Epithelial cell of prostate (primary cell): ENCODE measurements at regions not wholly inside any gene's neighbourhood (a gene's known extent, or its start where the extent isn't known, plus 50 kb on each side); places are given as distances from the start of the nearest gene placed in this dataset.

ENCODE experiments used
- DNase-seq: peaks from one replicate; pipeline ENCODE4 v3.0.0-alpha.2; 2011; ENCODE audit warnings: low read depth, low spot score
- H3K27ac ChIP-seq: fragments of 450-650 bp; 2 replicates; pipeline ENCODE4 v1.5.1; 2017; ENCODE audit warnings: mild to moderate bottlenecking

DNA sequence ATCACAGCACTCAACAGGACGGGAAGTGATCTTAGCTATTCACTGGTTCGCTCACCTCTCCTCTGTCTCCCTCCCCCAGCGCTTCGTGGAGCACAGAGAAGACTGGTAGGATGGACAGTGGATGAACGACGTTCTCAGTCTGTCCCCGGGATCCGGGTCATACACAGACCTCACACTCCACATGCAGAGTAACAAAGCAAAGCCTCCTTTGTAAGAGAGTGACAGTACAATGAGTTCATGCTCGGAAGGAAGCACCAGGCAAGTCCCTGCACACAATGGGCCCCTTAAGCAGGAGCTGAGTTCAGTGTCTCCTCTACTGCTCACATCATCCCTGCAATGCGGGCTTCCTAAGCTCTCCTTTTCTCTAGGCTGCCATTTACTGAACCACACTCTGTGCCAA is 356.9 kb downstream of the C16orf95 start:
- no peak overlapping the region for H3K27ac ChIP-seq
- no peak for DNase-seq

- no peak overlapping the region for H3K27ac ChIP-seq
- DNase-seq: no peak
These were observed 356.0 kb downstream of the C16orf95 start for GRCh38 chr16:86961171-86961601.

- no peak for DNase-seq
- H3K27ac ChIP-seq: no peak overlapping the region
These were observed 354.9 kb downstream of the C16orf95 start for GRCh38 chr16:86962259-86962658.

GRCh38 chr16:86962913-86963312 is 354.3 kb downstream of the C16orf95 start:
- no peak for DNase-seq
- H3K27ac ChIP-seq: no peak overlapping the region

GRCh38 chr16:86963600-86964575 is 353.3 kb downstream of the C16orf95 start:
- no peak for DNase-seq
- no peak overlapping the region for H3K27ac ChIP-seq

DNA sequence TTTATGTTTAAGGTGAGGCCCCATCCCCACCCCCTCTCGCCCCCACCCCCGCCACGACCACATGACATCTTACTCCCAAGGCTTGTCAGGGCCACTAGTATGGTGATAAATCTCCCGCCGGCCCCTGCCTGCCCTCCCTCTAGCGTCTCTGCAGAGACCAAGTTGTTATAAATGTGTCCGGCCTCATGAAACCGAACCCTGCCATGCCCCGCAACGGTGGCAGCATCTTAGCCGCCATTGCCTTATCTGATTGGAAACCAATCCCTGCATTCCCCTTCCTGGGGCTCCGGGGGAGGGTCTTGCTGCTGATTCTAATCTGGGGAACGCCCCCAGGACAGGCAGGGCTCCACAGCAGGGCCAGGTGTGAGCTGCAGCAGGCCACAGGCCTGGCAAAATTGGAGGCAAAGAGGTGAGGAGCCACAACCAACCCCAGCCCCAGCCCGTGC is 352.4 kb downstream of the C16orf95 start:
- H3K27ac ChIP-seq: no peak overlapping the region
- no peak for DNase-seq

- no peak overlapping the region for H3K27ac ChIP-seq
- DNase-seq: no peak
These were observed 351.9 kb downstream of the C16orf95 start for GRCh38 chr16:86965331-86965730.

GRCh38 chr16:86965840-86966550 is 351.2 kb downstream of the C16orf95 start:
- H3K27ac ChIP-seq: no peak overlapping the region
- DNase-seq: no peak

DNA sequence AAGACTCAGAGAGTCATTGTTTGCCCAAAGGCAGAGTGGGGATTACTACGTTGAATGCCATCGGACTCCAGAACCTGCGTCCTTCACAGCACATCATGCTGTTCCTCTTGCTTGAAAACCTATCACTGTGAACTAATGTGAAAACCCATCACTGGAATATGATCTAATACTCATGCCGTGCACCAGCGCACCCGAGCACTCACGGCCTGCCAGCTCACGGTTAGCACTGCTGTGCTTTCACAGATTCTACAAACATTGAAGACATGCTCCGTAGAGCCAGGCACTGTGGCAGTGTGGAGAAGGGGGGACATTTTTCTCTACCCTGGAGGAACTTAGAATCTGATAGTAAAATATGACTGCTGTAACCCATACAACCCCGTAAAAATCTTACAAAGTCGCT is 350.4 kb downstream of the C16orf95 start:
- H3K27ac ChIP-seq: no peak overlapping the region
- DNase-seq: no peak

DNA sequence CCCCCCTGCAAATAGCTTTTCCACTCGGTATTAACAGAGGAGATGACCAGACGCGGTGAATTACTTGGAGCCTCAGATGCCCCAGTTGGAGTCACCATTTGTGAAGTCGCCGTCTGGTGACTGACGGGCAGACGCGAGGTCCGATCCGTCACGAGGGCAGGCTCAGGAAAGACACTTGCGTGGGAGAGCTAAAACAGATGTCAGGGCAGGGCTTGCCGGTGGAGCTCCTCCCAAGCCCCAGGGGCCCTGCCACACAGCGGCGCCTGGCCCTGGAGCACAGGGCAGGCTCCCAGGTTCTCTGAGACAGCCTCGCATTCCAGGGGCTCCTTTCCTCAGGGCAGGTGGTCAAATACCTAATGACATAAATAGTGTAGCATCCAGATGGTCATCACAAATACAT is 348.3 kb downstream of the C16orf95 start:
- no peak for DNase-seq

DNA sequence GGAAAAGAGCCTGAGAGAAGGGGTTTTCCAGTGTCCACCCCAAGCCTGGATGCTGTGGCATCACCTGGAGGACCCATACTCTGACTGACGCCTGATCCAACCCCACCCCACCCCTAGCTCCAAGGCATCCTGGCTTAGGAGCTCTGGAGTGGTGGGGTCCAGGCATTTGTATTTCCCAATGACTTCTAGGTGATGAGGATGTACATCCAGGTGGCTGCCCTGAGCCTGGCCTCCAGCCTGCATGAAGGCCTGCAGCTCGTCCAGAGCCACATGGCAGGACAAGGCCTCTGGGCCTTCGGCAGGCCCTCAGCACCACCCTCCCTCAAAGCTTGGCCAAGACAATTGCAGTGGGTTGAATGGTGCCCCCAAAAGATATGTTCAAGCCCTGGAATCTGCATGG is 347.5 kb downstream of the C16orf95 start:
- DNase-seq: no peak
- H3K27ac ChIP-seq: no peak overlapping the region

More for the DNA sequence above, 348.3 kb downstream of the C16orf95 start:
- no peak overlapping the region for H3K27ac ChIP-seq

DNA sequence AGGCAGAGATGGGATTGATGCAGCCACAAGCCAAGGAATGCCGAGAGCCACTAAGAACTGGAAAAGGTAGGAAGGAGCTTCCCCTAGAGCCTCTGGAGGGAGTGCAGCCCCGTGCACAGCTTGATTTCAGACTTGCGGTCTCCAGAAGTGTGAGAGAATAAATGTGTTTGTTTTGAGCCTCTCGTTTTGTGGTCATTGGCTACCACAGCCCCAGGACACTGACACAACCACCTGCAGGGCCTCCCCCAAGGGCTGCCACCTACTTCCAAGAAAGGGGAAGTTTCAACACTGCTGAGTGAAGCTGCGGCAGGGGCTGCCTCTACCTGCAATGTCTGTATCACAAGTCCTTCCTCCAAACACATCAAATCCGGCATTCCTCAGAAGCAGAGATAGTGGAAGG is 346.9 kb downstream of the C16orf95 start:
- no peak overlapping the region for H3K27ac ChIP-seq
- DNase-seq: no peak

DNA sequence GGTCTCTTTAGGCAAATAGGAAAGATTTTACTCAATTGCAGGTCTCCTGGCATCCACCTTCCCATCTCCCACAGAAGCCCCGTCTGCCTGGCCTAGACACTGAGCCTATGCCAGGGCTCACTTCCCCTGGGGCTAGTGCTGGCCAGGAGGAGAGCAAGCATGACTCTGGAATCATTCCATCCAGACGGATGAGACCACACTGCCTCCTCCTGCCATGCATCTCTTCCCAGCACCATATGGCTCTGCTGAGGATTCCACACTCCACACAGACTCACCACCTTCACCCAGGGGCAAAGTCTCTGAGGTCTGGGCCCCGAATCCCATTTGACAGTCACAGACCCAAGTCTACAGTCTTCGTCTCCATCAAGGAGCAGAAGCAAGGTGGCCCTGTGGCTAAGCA is 346.5 kb downstream of the C16orf95 start:
- no peak for DNase-seq
- no peak overlapping the region for H3K27ac ChIP-seq

- H3K27ac ChIP-seq: no peak overlapping the region
- no peak for DNase-seq
These were observed 345.9 kb downstream of the C16orf95 start for GRCh38 chr16:86971251-86971650.

- no peak for DNase-seq
- H3K27ac ChIP-seq: no peak overlapping the region
These were observed 343.1 kb downstream of the C16orf95 start for GRCh38 chr16:86974120-86974519.

DNA sequence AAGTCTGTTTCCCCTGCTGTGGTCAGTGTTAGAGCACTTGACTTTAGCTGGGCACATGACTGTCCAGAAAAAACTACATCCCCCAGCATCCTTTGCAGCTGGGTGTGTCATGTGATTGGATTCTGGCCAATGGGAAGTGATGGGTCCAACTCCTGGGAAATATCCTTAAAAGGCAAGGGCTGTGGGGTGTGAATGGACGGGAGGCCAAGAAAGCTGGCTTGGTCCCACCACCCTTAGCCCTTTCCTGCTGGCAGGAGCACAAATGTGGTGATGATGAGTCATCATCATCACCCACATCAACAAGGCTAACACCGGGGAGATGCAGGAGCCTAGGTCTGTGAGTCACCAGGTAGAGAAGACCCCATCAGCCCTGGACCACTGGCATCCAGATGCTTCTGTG is 341.7 kb downstream of the C16orf95 start:
- no peak for DNase-seq

DNA sequence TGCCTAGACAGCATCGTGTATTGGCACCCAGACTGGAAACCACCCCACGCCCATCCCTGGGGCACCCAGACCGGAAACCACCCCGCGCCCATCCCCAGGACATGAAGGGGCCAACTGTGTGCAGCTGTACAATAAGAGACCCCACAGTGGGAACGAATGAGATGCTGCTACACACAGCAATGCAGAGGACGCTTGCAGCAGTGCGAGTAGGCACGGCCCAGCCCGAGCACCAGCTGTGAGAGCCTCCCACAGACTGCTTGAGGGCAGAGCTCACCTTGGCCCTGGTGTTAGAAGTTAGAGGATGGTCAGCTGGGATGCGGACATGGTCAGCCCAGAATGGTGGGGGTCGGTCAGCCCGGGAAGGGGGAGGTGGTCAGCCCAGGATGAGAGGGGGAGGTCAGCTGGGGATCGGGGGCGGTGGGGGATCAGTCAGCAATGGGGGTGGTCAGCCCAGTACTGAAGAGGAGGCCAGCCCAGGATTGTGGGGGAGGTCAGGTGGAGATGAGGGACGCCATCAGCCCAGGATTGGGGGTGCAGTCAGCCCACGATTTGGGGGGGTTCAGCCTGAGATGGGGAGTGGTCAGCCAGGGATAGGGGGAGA is 340.0 kb downstream of the C16orf95 start:
- no peak overlapping the region for H3K27ac ChIP-seq
- DNase-seq: no peak

More for the DNA sequence above, 341.7 kb downstream of the C16orf95 start:
- no peak overlapping the region for H3K27ac ChIP-seq

DNA sequence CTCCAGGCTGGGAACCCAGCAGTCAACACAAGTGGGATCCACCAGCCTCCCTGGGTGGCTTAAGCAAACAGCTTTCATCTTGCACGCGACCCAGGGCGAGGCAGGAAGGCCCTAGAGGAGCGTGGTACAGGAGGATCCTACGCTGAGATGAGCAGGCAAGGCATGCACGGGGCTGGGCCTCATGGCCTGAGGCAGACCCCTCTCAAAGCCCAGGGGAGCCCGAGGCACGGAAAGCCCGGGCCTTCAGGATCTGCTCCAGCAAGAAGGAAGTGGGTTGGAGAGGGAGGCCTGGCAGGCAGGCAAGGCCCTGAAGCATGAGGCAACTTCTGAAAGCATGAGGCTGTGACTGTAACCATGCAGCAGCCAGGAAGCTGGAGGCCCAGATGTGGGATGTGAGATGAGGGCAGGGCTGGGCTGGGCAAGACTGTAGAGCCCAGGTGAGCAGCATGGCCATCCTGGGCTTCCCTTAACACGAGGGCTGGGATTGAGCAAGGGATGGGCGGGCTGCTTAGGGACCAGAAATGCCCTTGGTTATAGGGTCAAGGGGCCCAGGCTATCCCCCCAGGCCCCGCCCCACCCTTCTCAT is 338.7 kb downstream of the C16orf95 start:
- no peak overlapping the region for H3K27ac ChIP-seq
- DNase-seq: no peak

GRCh38 chr16:86979061-86979460 is 338.1 kb downstream of the C16orf95 start:
- no peak overlapping the region for H3K27ac ChIP-seq
- DNase-seq: no peak

DNA sequence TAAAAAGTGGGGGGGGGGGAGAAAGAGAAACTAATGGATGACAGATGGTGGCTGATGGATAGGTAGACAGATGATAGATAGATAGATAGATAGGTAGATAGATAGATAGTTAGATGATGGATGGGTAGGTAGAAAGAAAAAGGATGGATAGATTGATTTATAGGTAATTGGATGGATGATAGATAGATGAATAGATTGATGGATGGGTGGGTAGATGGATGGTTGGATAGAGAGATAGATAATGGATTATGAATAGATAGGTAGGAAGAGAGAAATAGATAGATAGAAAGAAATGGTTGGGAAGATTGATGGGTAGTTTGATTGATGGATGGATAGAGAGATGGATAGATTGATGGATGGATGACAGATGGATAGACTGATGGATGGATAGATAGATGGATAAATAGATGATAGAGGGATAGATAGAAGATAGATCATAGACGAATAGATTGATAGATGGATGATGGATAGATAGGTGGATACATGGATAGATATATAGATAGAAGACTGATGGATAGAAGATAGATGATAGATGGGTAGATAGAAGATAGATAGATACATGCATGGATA is 337.1 kb downstream of the C16orf95 start:
- H3K27ac ChIP-seq: no peak overlapping the region
- no peak for DNase-seq
